Immature natural killer cell (primary cell): ENCODE measurements at regions not wholly inside any gene's neighbourhood (a gene's known extent, or its start where the extent isn't known, plus 50 kb on each side); places are given as distances from the start of the nearest gene placed in this dataset.

ENCODE experiments used
- DNase-seq, 3 donors: peaks; one replicate each; pipeline ENCODE4 v3.0.0; 2022; ENCODE audit warnings: mixed read lengths in 1 of 3
- H3K27ac Mint-ChIP-seq, 6 donors: one replicate each; pipeline ENCODE4 v1.8.0; 2020; ENCODE audit warnings: mixed read lengths in 6 of 6, mild to moderate bottlenecking in 5 of 6, inconsistent platforms in 4 of 6, moderate library complexity in 3 of 6
- H3K27me3 Mint-ChIP-seq, 3 donors: one replicate each; pipeline ENCODE4 v1.8.0; 2020 to 2021; ENCODE audit warnings: low read depth in 3 of 3, mild to moderate bottlenecking in 3 of 3, mixed read lengths in 3 of 3, moderate library complexity in 3 of 3, inconsistent platforms in 1 of 3
- H3K36me3 Mint-ChIP-seq, 3 donors: one replicate each; pipeline ENCODE4 v1.8.0; 2020; ENCODE audit warnings: mixed read lengths in 3 of 3, inconsistent platforms in 2 of 3, mild to moderate bottlenecking in 2 of 3
- H3K4me1 Mint-ChIP-seq, 2 donors: one replicate each; pipeline ENCODE4 v1.8.0; 2020; ENCODE audit warnings: inconsistent platforms in 2 of 2, mild to moderate bottlenecking in 2 of 2, mixed read lengths in 2 of 2, moderate library complexity in 1 of 2
- H3K4me3 Mint-ChIP-seq, 5 donors: one replicate each; pipeline ENCODE4 v1.8.0; 2020; ENCODE audit warnings: mild to moderate bottlenecking in 5 of 5, mixed read lengths in 5 of 5, inconsistent platforms in 3 of 5, moderate library complexity in 3 of 5
- H3K9me3 Mint-ChIP-seq, 6 donors: one replicate each; pipeline ENCODE4 v1.8.0; 2020; ENCODE audit warnings: mild to moderate bottlenecking in 6 of 6, mixed read lengths in 6 of 6, inconsistent platforms in 4 of 6, moderate library complexity in 3 of 6

DNA sequence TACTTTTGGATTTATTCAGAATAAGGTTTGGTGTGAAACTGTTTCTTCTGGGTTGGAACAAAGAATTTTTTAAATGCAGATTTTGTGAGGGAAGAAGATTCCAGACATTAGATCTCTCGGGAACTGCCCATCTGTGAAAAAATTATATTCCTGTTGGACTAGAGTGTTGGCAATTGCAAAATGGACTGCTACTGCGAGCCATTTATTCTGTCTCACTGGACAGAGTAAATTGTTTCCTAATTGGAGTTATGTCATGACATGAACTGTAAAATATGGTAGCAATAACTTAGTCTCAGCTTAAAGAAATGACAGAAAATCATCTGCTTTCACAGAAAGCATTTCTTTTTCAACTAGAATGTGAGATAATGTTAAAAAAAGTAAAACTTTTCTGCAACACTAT is 86.0 kb upstream of the MYCBP2 start:
- Mint-ChIP-seq H3K4me1 (no peaks in the 10 kb centered on the region), H3K27me3 (peaks cover 0 to 5% (median 2%) of the 10 kb centered on the region in 3 donors), H3K27ac (peak overlapping the region in 1 of 6 donors; percentile 14), H3K9me3 (no peaks in the 10 kb centered on the region), H3K36me3 (no peaks in the 10 kb centered on the region), H3K4me3 (no peak overlapping the region)
- DNase-seq, result no peak

DNA sequence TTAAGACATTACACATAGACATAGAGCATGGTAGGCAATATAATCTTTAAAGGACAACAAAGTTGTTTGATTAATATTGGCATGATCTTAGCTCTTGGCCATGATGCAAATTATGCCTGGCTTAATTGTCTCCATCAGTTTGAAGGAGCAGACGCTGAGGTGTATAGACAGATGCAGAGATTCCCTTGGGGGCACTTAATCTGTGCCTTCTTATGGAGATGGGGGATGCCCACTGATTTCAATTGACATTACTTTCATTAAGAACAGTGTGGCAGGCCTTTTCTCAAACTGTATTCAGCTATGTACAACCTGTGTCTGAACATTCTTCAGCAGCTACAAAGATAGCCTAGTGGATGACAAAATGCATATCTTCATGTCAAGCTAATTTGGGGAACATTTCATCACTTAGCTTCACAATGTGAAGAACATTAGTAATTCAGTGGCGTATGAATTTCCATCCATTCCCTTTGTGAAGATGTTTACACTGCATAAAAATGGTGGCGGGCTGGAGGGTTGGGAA is 85.3 kb upstream of the MYCBP2 start:
- Mint-ChIP-seq H3K9me3 (no peaks in the 10 kb centered on the region), H3K27ac (no peak overlapping the region), H3K27me3 (peaks cover 0 to 5% (median 2%) of the 10 kb centered on the region in 3 donors), H3K4me3 (no peak overlapping the region), H3K4me1 (no peaks in the 10 kb centered on the region), H3K36me3 (no peaks in the 10 kb centered on the region)
- DNase-seq, result no peak

DNA sequence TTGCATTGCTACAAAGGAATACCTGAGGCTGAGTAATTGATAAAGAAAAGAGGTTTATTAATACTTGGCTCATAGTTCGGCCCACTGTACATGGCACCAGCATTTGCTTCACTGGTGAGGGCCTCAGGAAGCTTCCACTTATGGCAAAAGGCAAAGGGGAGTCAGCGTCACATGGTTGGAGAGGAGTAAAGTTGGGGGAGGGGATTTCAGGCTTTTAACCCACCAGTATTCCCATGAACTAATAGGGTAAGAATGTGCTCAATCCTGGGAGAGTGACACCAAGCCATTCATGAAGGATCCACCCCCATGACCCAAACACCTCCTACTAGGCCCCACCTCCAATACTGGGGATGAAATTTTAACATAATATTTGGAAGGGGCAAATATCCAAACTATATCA is 82.5 kb upstream of the MYCBP2 start:
- H3K36me3 Mint-ChIP-seq, result no peaks in the 10 kb centered on the region
- DNase-seq, result no peak
- no peaks in the 10 kb centered on the region for H3K9me3 Mint-ChIP-seq
- no peaks in the 10 kb centered on the region for H3K4me1 Mint-ChIP-seq
- H3K4me3 Mint-ChIP-seq, result no peak overlapping the region
- peaks cover 0 to 5% (median 2%) of the 10 kb centered on the region in 3 donors for H3K27me3 Mint-ChIP-seq
- no peak overlapping the region for H3K27ac Mint-ChIP-seq

DNA sequence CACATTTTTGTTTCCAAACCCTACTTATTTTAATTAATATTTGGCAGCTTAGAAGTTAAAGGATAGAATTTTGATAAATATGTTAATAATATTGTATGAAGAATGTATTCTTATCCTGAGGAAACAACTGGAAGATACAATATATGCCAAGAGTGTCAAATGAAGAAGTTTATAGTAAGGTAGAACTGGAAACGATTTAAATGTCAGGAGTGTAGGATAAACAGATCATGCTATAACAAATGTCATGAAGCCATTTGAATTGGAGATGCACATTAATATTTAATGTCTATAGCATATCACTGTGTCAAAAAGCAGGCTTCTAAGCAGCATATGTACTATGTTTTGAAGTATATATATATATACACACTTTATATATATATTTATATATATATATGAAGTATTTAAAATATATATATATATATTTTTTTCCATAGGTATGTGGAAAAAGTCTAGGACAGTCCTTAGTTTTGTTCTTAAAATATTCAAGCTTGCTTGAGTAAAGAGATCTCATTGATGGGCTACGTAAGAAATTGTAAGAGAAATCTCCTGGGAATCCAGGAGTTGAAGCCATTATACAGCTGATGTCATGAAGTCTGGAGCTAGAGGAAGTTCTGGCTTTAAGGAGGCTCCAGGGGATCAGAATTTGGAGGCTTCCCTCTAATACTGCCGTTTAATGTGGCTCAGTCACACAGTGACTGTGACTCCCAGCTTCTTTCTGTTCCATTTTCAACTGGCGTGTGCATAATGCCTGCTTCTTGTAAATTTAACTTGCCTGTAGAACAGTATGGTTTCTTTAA is 79.9 kb upstream of the MYCBP2 start:
- Mint-ChIP-seq H3K36me3 (peaks cover 0 to 2% (median 0%) of the 10 kb centered on the region in 3 donors), H3K9me3 (no peaks in the 10 kb centered on the region)

DNA sequence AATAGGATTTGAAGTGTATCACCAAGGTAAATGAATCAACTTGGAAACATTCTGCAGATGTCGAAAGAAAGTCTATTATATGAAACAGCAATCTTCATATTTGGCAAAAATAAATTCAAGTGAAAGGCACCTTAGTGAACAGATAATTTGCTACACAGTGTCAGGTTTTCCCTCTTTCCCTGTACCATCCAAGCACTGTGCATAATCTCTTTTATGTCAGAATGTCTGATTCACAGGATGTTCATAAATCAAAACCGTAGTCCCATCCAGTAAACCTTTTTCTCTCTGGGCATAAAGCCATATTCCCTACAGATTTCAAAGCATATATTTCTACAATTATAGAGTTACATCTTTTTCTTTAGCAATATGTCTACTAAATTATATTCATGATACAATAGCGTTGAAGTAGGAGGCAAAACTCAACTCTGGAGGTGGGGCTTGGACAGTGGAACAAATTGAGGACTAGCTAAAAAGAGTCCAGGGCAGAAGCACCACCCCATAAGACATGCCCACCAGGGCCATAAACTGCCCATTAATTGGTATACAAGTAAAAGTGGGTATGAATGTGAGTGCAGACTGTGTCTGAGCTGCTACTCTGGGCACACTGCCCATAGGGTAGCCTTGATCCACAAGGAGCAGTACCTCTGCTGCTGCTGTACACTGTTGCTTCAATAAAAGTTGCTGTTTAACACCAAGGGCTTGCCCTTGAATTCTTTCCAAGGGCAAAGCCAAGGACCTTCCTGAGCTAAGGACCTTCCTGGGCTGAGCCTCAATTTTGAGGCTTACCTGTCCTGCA is 72.1 kb upstream of the MYCBP2 start:
- Mint-ChIP-seq H3K4me3 (no peak overlapping the region), H3K4me1 (peaks cover 0 to under 1% of the 10 kb centered on the region in 2 donors), H3K9me3 (peaks cover 0 to 4% (median 0%) of the 10 kb centered on the region in 6 donors), H3K36me3 (peaks cover 0 to 3% (median 0%) of the 10 kb centered on the region in 3 donors), H3K27ac (no peak overlapping the region), H3K27me3 (peaks cover 0 to 6% (median 2%) of the 10 kb centered on the region in 3 donors)
- no peak for DNase-seq

More for the DNA sequence above, 79.9 kb upstream of the MYCBP2 start:
- DNase-seq, result no peak
- Mint-ChIP-seq H3K4me1 (no peaks in the 10 kb centered on the region), H3K27ac (no peak overlapping the region), H3K4me3 (no peak overlapping the region), H3K27me3 (peaks cover 0 to 5% (median 2%) of the 10 kb centered on the region in 3 donors)

DNA sequence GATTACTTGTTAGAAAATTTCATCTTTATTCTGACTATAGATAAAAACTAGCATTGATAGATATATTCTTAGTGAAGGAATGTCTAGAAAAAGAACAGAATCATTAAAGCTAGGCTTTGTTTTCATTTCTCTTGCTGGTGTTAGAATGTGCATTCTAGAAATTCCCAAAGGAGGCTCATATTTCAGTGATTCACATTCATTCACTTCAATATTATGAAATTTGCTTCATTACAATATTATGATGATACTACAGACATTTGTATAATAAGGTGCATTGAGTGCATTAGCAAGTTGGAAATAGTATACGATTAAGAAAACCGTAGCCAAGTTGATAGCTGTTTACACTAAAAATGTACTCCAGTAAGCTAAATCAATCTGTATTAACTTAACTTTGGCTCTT is 70.7 kb upstream of the MYCBP2 start:
- no peak overlapping the region for H3K4me3 Mint-ChIP-seq
- H3K27me3 Mint-ChIP-seq, result peaks cover 0 to 6% (median 2%) of the 10 kb centered on the region in 3 donors
- no peak overlapping the region for H3K27ac Mint-ChIP-seq
- peaks cover 0 to 4% (median 0%) of the 10 kb centered on the region in 6 donors for H3K9me3 Mint-ChIP-seq
- no peak for DNase-seq
- peaks cover 7 to 14% of the 10 kb centered on the region in 2 donors for H3K4me1 Mint-ChIP-seq
- peaks cover 0 to 3% (median 0%) of the 10 kb centered on the region in 3 donors for H3K36me3 Mint-ChIP-seq

DNA sequence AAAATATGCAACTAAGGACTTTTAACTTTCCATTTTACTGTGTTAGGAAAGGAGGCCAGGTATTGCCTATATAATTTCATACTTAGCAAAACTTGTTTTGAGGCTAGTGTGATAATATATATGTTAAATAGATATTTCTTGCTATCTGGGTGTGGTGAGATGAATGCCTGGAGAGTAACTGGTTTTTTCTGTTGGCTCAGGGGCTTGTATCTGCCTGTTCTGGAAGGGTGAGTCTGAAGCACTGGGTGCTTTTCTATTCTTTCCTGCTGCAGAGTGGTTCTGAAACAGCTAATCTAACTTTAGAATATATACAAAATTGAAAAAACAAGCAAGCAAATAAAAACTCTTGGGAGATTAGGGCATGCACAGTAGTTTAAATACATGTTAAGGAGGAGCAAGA is 64.6 kb upstream of the MYCBP2 start:
- Mint-ChIP-seq H3K36me3 (no peaks in the 10 kb centered on the region), H3K4me1 (peaks cover 7 to 14% of the 10 kb centered on the region in 2 donors), H3K27me3 (peaks cover 0 to 5% (median 0%) of the 10 kb centered on the region in 3 donors), H3K9me3 (no peaks in the 10 kb centered on the region), H3K27ac (no peak overlapping the region), H3K4me3 (no peak overlapping the region)
- DNase-seq, result no peak

DNA sequence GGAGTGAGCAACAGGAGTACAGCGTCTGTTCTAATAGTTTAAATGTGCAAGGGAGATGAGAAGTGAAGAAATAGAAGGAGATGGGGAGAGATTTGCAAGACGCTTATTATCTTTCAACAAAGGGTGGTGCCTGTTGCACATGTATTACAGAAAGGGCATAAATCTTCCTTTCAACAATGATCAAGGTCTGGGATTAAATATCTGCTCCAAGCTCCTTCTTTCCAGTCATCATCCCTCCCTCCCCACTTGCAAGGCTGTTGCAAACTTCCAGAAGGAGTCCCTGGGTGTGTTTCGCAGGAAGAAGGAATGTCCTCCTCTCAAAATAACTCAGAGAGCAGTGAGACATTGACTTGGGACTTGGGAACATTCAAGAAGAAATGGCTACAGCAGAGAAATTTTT is 63.5 kb upstream of the MYCBP2 start:
- H3K4me3 Mint-ChIP-seq, result no peak overlapping the region
- no peak for DNase-seq
- H3K36me3 Mint-ChIP-seq, result no peaks in the 10 kb centered on the region
- no peak overlapping the region for H3K27ac Mint-ChIP-seq
- peaks cover 0 to 5% (median 4%) of the 10 kb centered on the region in 3 donors for H3K27me3 Mint-ChIP-seq
- peaks cover 7 to 14% of the 10 kb centered on the region in 2 donors for H3K4me1 Mint-ChIP-seq
- H3K9me3 Mint-ChIP-seq, result no peaks in the 10 kb centered on the region

DNA sequence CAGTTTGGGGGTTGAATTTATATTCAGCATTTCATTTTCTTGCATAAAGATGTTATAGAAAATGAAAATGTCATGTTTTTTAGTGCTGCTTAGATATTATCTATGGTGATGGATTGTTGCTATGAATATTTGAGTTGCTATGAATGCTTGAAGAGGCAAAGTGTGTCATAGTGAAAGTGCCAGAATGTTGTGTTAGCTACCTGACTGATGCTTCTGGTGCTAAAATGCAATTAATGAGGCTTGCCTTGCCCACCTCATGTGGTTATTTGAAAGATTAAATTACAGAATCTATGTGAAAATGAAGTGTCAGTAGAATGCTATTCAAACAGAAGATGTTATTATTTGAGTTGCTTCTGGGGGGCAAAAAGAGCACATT is 62.7 kb upstream of the MYCBP2 start:
- no peaks in the 10 kb centered on the region for H3K36me3 Mint-ChIP-seq
- H3K27me3 Mint-ChIP-seq, result peaks cover 1 to 5% (median 4%) of the 10 kb centered on the region in 3 donors
- peaks cover 7 to 14% of the 10 kb centered on the region in 2 donors for H3K4me1 Mint-ChIP-seq
- H3K27ac Mint-ChIP-seq, result no peak overlapping the region
- no peaks in the 10 kb centered on the region for H3K9me3 Mint-ChIP-seq
- no peak for DNase-seq
- no peak overlapping the region for H3K4me3 Mint-ChIP-seq

DNA sequence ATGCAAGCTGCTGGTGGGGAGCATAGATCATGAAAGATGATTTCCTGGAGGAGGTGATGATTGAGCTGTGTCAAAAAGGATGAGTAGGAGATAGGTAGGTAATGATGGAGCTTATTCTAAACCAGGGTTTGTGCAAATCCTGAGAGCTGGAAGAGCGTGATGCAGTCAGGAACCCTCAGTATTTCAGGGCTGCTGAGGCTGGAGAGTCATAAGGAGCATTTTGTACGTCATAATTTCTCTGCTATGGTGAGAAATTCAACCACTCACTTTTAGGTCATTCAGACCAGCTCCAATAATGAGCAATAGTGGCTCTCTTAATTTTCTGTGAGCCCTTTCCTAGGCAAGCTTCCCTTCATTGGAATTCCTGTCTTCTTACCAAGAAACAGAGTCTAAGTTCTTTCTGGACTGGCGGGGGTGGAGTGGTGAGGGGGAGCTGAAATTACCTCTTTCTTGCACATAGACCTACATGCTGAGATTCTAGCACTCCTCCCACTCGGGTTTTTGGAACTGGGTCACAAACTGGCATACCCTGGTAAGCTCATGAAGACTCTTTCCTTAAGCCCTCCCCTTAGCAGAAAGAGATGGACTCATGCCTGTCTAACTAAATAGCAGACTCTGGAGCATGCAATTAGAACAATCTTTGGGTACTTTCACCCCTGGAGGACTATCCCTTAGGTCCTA is 62.2 kb upstream of the MYCBP2 start:
- Mint-ChIP-seq H3K36me3 (no peaks in the 10 kb centered on the region), H3K4me3 (no peak overlapping the region), H3K27ac (no peak overlapping the region), H3K9me3 (no peaks in the 10 kb centered on the region), H3K27me3 (peaks cover 1 to 5% (median 4%) of the 10 kb centered on the region in 3 donors), H3K4me1 (peaks cover 7 to 14% of the 10 kb centered on the region in 2 donors)
- DNase-seq, result no peak

DNA sequence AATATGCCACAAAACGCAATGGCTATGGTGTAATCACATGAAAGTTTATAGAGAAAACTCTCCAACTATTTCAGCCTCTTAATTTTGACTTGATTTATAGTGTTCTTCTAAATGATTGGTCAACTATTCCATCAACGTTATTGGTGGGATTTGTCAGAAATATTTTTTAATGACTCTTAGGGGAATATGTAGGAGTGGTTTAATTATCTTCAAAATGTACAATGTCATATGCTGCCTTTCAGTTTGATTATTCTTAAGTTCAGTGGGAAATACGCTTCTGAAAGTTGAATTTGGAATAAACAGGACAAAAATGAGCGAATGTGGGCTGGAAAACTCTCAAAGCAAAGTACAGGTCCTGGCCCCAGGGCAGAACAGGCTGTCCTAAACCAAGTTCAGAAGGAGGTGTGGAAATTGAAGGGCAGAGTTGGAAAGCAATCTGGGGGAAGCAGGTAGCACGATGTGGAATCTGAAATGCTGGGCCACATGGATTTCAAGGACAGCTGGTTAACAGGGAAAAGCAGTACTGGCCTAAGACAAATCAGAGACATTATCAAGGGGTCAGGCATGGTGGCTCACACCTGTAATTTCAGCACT is 60.8 kb upstream of the MYCBP2 start:
- H3K4me1 Mint-ChIP-seq, result peaks cover 0 to under 1% of the 10 kb centered on the region in 2 donors
- no peak for DNase-seq
- H3K27ac Mint-ChIP-seq, result no peak overlapping the region
- H3K36me3 Mint-ChIP-seq, result no peaks in the 10 kb centered on the region
- no peak overlapping the region for H3K4me3 Mint-ChIP-seq
- H3K27me3 Mint-ChIP-seq, result peaks cover 1 to 5% (median 4%) of the 10 kb centered on the region in 3 donors
- no peaks in the 10 kb centered on the region for H3K9me3 Mint-ChIP-seq

DNA sequence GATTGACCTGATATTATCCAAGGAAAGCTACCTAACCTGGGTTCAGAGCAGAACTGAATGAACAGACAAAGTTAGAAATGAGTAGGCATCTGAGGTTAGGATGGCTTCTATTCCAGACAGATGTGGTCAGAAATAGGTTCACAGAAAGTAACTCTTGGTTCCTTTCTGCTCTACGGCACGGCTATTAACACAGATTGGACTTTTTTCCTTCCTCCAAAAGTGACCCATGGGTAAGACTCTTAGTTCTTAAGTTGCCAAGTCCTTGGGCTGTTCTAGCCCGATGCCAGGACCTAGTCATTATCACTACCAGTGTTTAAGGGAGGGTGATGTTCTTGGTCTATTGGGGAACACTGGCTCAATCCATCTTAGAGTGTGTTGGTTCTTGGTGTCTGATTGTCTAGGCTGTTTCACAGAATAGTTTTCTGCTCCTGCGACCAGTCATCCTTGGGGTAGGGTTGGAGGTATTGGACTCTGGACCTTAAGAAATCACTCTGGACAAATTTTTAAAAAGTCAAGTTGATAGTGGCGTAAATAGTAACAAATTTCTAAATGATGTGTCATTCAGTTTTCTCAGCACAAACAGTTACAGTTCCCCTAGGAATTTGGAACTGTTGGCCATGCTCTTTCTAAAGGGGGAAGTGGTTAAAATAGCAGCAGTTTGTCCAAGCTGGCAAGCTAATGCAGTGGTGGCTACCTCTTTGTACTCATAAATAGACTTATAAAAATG is 60.1 kb upstream of the MYCBP2 start:
- H3K9me3 Mint-ChIP-seq, result no peaks in the 10 kb centered on the region
- H3K4me3 Mint-ChIP-seq, result no peak overlapping the region
- no peaks in the 10 kb centered on the region for H3K4me1 Mint-ChIP-seq
- no peak overlapping the region for H3K27ac Mint-ChIP-seq
- DNase-seq, result no peak
- H3K27me3 Mint-ChIP-seq, result peaks cover 1 to 7% (median 4%) of the 10 kb centered on the region in 3 donors
- H3K36me3 Mint-ChIP-seq, result no peaks in the 10 kb centered on the region

DNA sequence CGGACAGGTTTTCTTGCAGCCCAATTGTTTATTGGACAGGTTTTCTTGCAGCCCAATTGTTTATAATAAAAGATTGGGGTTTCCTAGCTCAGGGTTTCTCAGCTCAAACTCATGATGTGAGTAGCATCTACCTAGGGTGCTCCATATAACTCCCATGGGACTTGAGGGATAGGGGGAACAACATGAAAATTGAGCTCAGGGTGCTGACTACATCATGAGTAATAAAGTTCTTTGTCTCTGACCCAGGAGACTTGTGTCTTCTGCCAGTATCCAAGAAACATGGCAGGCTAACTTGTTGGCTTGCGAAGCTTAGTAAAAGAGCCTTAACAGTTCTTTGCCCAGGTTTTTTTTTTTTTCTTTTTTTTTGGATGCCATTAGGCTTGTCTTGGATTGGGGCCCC is 59.2 kb upstream of the MYCBP2 start:
- H3K36me3 Mint-ChIP-seq, result no peaks in the 10 kb centered on the region
- H3K27ac Mint-ChIP-seq, result no peak overlapping the region
- H3K9me3 Mint-ChIP-seq, result no peaks in the 10 kb centered on the region
- H3K4me3 Mint-ChIP-seq, result no peak overlapping the region
- DNase-seq, result no peak
- no peaks in the 10 kb centered on the region for H3K4me1 Mint-ChIP-seq
- peaks cover 1 to 7% (median 4%) of the 10 kb centered on the region in 3 donors for H3K27me3 Mint-ChIP-seq
